ENCODE measurements at regions not wholly inside any gene's neighbourhood (a gene's known extent, or its start where the extent isn't known, plus 50 kb on each side); places are given as distances from the start of the nearest gene placed in this dataset.

GRCh38 chr18:43825768-43826167, 548.5 kb upstream of the SYT4 start:
- TF ChIP-seq, protein P1, sequence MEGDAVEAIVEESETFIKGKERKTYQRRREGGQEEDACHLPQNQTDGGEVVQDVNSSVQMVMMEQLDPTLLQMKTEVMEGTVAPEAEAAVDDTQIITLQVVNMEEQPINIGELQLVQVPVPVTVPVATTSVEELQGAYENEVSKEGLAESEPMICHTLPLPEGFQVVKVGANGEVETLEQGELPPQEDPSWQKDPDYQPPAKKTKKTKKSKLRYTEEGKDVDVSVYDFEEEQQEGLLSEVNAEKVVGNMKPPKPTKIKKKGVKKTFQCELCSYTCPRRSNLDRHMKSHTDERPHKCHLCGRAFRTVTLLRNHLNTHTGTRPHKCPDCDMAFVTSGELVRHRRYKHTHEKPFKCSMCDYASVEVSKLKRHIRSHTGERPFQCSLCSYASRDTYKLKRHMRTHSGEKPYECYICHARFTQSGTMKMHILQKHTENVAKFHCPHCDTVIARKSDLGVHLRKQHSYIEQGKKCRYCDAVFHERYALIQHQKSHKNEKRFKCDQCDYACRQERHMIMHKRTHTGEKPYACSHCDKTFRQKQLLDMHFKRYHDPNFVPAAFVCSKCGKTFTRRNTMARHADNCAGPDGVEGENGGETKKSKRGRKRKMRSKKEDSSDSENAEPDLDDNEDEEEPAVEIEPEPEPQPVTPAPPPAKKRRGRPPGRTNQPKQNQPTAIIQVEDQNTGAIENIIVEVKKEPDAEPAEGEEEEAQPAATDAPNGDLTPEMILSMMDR (IDR thresholded peaks at IDR 0.05): no peak
- no peak for TF ChIP-seq POLR2A (IDR thresholded peaks at IDR 0.05)

Measured in suprapubic skin (tissue), 3 donors.